Tibial nerve (tissue), 4 donors: ENCODE measurements at regions not wholly inside any gene's neighbourhood (a gene's known extent, or its start where the extent isn't known, plus 50 kb on each side); places are given as distances from the start of the nearest gene placed in this dataset.

Source experiments
- EP300 ChIP-seq, 2 donors: sonication (generic); formaldehyde crosslinking; IDR thresholded peaks; one replicate each; pipeline ENCODE4 v1.6.1; 2017; ENCODE audit warnings: antibody characterized with exemption in 2 of 2, mild to moderate bottlenecking in 1 of 2
- POLR2A ChIP-seq, 2 donors: fragments of 450-650 bp; IDR thresholded peaks; one replicate each; pipeline ENCODE4 v1.6.1; 2017; ENCODE audit warnings: antibody characterized with exemption in 2 of 2, mild to moderate bottlenecking in 2 of 2, moderate library complexity in 2 of 2
- TF ChIP-seq, protein P1 (sequence below), 5 experiments: fragments of 200-600 bp in 3 of 5; fragments of 450-650 bp in 2 of 5; sonication (generic) in 3 of 5; IDR thresholded peaks; one replicate each; pipeline ENCODE4 v1.5.1; 2016 to 2019; ENCODE audit warnings: antibody characterized with exemption in 5 of 5, mild to moderate bottlenecking in 3 of 5, moderate library complexity in 2 of 5

DNA sequence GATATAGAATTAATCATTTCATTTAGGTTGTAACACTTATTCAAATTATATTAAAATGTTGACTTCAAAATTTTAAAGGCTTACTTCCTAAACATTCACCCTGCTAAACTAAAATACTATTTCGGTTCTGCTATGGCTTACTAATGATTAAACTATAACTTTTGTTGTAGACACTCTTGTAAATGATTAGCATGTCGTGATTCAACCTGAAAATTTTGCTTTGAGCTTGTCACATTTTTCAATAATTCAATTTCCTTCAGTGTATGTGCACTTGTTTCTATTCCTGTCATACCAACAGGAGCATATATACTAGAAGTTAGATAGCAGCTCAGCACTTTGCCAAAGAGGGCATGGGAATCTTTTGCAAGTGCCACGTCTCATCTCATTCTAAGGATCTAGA is 1018.8 kb downstream of the AMY1C start:
- TF ChIP-seq, protein P1, sequence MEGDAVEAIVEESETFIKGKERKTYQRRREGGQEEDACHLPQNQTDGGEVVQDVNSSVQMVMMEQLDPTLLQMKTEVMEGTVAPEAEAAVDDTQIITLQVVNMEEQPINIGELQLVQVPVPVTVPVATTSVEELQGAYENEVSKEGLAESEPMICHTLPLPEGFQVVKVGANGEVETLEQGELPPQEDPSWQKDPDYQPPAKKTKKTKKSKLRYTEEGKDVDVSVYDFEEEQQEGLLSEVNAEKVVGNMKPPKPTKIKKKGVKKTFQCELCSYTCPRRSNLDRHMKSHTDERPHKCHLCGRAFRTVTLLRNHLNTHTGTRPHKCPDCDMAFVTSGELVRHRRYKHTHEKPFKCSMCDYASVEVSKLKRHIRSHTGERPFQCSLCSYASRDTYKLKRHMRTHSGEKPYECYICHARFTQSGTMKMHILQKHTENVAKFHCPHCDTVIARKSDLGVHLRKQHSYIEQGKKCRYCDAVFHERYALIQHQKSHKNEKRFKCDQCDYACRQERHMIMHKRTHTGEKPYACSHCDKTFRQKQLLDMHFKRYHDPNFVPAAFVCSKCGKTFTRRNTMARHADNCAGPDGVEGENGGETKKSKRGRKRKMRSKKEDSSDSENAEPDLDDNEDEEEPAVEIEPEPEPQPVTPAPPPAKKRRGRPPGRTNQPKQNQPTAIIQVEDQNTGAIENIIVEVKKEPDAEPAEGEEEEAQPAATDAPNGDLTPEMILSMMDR (IDR thresholded peaks at IDR 0.05): no peak
- TF ChIP-seq POLR2A (IDR thresholded peaks at IDR 0.05) (no peak), EP300 (IDR thresholded peaks at IDR 0.05) (no peak)
